HEK293T (cell line): ENCODE measurements at regions not wholly inside any gene's neighbourhood (a gene's known extent, or its start where the extent isn't known, plus 50 kb on each side); places are given as distances from the start of the nearest gene placed in this dataset.

Source experiments
- L3MBTL2 ChIP-seq: fragments of 450-650 bp; conservative IDR thresholded peaks from 2 replicates; pipeline ENCODE4 v1.6.1; 2016; ENCODE audit warnings: mild to moderate bottlenecking
- LEF1 ChIP-seq: fragments of 450-650 bp; IDR thresholded peaks from 2 replicates; pipeline ENCODE4 v1.6.1; 2017; ENCODE audit warnings: mild to moderate bottlenecking, borderline replicate concordance
- NFRKB ChIP-seq: fragments of 450-650 bp; IDR thresholded peaks from 2 replicates; pipeline ENCODE4 v1.6.1; 2016; ENCODE audit warnings: mild to moderate bottlenecking, moderate library complexity
- SP1 ChIP-seq: fragments of 450-650 bp; IDR thresholded peaks from 2 replicates; pipeline ENCODE4 v1.6.1; 2017

- TF ChIP-seq LEF1 (no peak), NFRKB (no peak), L3MBTL2 (no peak), SP1 (no peak)
Measured at GRCh38 chr4:10197952-10198351, 81.4 kb upstream of the WDR1 start.
